Aorta (tissue), 5 donors: ENCODE measurements at regions not wholly inside any gene's neighbourhood (a gene's known extent, or its start where the extent isn't known, plus 50 kb on each side); places are given as distances from the start of the nearest gene placed in this dataset.

ENCODE experiments used
- ATAC-seq: fragments of 200-7000 bp; cut with Tn5 transposase; one replicate; pipeline ENCODE4 v1.9.1; 2022; ENCODE audit warnings: moderate library complexity; ENCODE audit not compliant: low FRiP score
- DNase-seq, 2 donors: peaks; one replicate each; pipeline ENCODE4 v3.0.0-alpha.2; 2020
- H3K27ac ChIP-seq, 2 donors: one replicate each; pipeline ENCODE4 v1.5.1; 2013; ENCODE audit warnings: low read length in 2 of 2, mild to moderate bottlenecking in 2 of 2, moderate library complexity in 2 of 2, control low read depth in 1 of 2, inconsistent platforms in 1 of 2, low read depth in 1 of 2
- H3K27me3 ChIP-seq, 2 donors: one replicate each; pipeline ENCODE4 v1.6.1; 2013; ENCODE audit warnings: control low read depth in 1 of 2, low read length in 1 of 2, mild to moderate bottlenecking in 1 of 2, moderate library complexity in 1 of 2; ENCODE audit not compliant: insufficient read depth in 2 of 2, control insufficient read depth in 1 of 2
- H3K36me3 ChIP-seq, 2 donors: one replicate each; pipeline ENCODE4 v1.6.1; 2013; ENCODE audit warnings: control low read depth in 1 of 2, low read length in 1 of 2, mild to moderate bottlenecking in 1 of 2; ENCODE audit not compliant: insufficient read depth in 2 of 2, control insufficient read depth in 1 of 2
- H3K4me1 ChIP-seq, 2 donors: one replicate each; pipeline ENCODE4 v1.6.1; 2013; ENCODE audit warnings: low read length in 2 of 2, control low read depth in 1 of 2, mild to moderate bottlenecking in 1 of 2, moderate library complexity in 1 of 2; ENCODE audit not compliant: insufficient read depth in 2 of 2, control insufficient read depth in 1 of 2
- H3K4me3 ChIP-seq, 2 donors: one replicate each; pipeline ENCODE4 v1.5.1; 2013; ENCODE audit warnings: low read length in 2 of 2, control low read depth in 1 of 2, mild to moderate bottlenecking in 1 of 2
- H3K9me3 ChIP-seq: one replicate; pipeline ENCODE4 v1.6.1; 2013; ENCODE audit warnings: mild to moderate bottlenecking, low read length; ENCODE audit not compliant: control insufficient read depth
- WGBS, 2 donors: extraction: QIAGEN DNeasy Blood & Tissue Kit; methylation state at CpG; one replicate each; pipeline ENCODE4 v1.1.7; 2013; 5-methylcytosine and 5-hydroxymethylcytosine counted together
- intact Hi-C, 2 donors: fragments of 100-400 bp; cut with DNase I; formaldehyde crosslinking; loops; one replicate each; pipeline versions ENCODE4 v1.14.2 to v1.15.0; 2022
- donor health status: healthy with polysubstance abuse.
- donor health status: Bipolar disorder and iron deficiency.
- donor health status: DM: no; HTN: no; CAD: no.
- donor health status: DM: no; HTN: no; CAD: no.
- donor health status: DM: yes; HTN: yes; CAD: no.

DNA sequence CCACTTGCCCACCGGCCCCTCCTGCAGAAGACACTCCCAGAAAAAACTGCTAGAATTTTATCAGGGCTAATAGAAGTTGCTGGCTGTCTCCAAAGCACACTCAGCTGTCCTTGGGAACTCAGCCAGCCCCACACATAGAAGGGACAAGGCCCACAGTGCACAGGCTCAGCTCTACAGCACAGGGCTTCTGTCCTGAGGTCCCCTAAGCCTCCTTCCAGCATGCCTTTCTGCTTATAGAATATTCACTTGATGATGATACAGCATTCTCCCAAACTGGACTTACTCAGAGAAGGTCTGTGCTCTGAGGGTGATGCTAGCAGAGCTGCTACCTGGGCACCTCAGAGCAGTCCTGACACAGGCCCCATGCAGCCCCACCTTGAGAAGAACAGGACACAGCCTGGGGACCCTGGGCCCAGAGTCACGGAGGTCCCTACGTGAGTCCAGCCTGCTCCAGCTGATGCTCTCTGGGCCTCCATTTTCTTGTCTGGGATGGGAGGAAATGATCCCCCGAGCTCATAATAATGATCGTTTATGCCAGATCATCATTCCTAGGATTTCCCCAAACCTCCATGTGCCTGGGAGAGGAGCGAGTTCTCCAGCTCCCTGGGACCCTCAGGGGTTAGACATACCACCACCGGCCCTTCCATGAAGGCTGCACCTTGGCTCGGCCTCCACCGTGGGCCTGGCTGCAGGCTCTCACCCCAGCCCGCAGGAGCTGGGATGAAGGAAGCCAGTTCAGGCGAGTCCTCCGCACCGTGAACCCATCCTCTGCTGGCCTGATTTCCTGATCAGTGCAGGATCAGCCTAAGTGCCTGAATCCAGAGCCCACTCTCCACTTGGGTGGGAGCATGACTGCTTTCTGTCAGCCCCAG, 145.6 kb downstream of the ZNF248 start:
- ATAC-seq (peak; percentile 30), DNase-seq (no peak)
- no peaks in the 10 kb centered on the region for H3K27me3 ChIP-seq
- H3K36me3 ChIP-seq = no peaks in the 10 kb centered on the region
- no peaks in the 10 kb centered on the region for H3K4me1 ChIP-seq
- intact Hi-C loops = no loop called here
- no peak overlapping the region for H3K27ac ChIP-seq
- 80 to 85% methylated on average over 13 of the region's 13 CpGs for WGBS, 2 donors
- H3K4me3 ChIP-seq = no peak overlapping the region
- H3K9me3 ChIP-seq = no peaks in the 10 kb centered on the region

DNA sequence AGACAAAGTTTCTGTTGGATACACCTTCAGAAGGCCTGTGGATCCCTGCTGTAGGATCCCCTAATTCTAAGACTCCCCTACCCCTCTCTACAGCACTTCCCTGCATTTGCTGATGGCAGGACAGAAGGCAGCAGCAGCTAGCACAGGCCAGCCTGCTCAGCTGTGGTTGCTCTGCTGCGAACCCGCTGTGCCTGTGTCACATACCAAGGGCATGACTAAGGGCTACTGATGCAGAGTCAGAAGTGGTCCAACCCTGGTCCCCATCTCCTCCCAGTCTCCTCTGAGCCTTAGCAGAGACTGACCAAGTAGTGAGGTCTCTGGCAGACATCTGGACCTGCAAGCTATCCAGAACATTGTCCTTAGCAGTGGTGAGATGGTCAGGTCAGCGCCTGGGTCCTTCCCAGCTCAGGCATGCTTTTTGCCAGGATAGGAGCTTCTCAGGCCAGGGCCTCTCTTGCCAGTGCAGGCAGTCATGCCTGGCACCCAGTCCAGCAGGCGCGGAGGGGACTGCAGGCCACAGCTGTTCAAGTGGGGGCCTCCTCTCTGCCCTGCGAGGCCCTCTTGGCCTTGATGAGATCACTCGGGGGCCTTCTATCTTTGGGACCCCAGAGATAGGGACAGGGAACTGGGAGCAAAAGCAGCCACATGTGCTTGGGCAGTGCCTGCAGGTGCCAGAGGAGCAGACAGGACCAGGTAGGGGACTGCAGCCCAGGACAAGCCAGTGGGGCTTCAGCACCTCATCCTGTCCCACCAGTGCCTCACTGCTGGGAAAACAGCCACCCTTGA, 146.4 kb downstream of the ZNF248 start:
- Histone ChIP-seq H3K4me1 (no peaks in the 10 kb centered on the region), H3K9me3 (no peaks in the 10 kb centered on the region), H3K4me3 (no peak overlapping the region), H3K36me3 (no peaks in the 10 kb centered on the region), H3K27ac (no peak overlapping the region), H3K27me3 (no peaks in the 10 kb centered on the region)
- 78 to 82% methylated on average over 7 of the region's 7 CpGs for WGBS, 2 donors
- DNase-seq (no peak), ATAC-seq (peak; percentile 30)
- intact Hi-C loops = no loop called here

DNA sequence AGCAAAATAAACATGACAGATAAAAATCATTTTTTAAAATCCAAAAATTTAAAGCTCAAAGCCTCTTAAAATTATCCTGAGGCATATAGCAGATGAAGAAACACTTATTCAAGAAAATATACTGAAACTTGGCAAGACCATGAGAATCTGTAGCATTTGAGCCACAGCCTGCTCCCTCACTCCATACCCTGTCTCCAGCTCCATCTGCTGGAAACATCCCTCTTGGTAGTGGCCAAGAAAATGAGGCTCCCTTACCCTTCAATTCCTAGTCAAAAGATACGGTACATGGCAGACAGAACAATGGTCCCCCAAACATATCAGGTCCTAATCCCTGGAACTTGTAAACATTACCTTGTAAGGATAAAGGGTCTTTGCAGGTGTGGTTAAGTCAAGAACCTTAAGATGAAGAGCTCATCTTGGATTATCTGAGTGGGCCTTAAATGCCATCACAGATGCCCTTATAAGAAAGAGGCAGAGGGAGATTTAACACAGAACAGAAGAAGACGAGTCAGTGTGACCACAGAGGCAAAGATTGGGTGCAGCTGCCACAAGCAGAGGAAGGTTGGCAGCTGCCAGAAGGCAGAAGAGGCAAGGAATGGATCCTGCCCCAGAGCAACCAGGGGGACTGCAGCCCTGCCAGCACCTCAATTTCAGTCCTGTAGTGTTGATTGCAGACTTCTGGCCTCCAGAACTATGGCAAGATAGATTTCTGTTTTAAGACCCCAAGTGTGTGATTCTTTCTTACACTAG, 149.4 kb downstream of the ZNF248 start:
- H3K4me3 ChIP-seq = no peak overlapping the region
- H3K4me1 ChIP-seq = no peaks in the 10 kb centered on the region
- no peaks in the 10 kb centered on the region for H3K36me3 ChIP-seq
- 57 to 60% methylated on average over 2 of the region's 2 CpGs for WGBS, 2 donors
- no peak overlapping the region for H3K27ac ChIP-seq
- H3K9me3 ChIP-seq = no peaks in the 10 kb centered on the region
- ATAC-seq = no peak
- intact Hi-C loops = no loop called here
- H3K27me3 ChIP-seq = no peaks in the 10 kb centered on the region
- DNase-seq = no peak

DNA sequence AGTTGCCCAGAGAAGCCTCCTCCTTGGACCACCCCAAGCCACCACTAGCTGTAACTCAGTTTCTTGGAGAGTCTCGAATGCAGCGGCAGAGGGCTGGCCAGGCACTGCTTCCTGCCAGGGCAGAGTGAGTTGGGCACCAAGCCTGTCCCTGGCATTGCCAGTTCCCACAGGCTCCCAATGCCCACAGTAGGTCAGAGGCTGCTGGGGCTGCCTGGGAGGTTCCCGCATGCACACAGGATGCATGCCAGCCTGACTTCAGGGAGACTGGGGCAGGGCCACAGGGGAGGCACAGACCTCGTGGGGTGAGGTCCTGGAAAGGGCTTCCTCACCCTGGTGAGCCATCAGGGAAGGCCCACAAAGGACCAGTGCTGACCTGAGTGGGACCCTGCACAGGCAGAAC, 152.8 kb downstream of the ZNF248 start:
- H3K27ac ChIP-seq = no peak overlapping the region
- no peak overlapping the region for H3K4me3 ChIP-seq
- no peaks in the 10 kb centered on the region for H3K36me3 ChIP-seq
- peak in 1 of 2 donors; percentile 56 for DNase-seq
- peak; percentile 53 for ATAC-seq
- no peaks in the 10 kb centered on the region for H3K9me3 ChIP-seq
- H3K27me3 ChIP-seq = no peaks in the 10 kb centered on the region
- intact Hi-C loops = no loop called here
- no peaks in the 10 kb centered on the region for H3K4me1 ChIP-seq
- WGBS, 2 donors = 51 to 78% methylated on average over 4 of the region's 4 CpGs

DNA sequence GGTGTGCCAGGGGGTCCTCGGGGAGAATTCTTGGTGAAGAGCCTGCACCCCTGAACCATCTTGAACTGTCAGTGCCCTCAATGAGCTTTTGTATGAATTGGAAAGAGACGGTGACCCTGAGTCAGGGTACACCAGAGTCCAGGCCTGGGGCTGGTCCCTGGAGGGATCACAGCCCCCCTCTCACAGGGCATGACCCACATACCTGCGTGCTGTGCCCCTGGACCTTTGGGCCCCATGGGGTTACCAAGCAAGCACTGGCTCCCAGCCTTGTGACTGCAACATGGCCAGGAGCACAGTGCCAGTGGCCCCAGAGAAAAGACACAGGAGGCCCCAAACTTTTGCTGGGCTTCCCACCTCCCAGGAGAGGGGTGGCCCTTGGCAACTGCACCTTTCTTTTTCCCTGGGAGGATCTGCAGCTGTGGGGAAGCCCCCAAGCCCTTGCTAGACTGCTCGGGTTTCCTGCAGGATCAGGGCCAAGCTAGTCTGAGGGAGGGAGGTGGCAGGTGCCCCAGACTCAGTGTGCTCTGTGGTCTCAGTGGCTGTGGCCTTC, 153.5 kb downstream of the ZNF248 start:
- Histone ChIP-seq H3K27ac (no peak overlapping the region), H3K4me3 (no peak overlapping the region), H3K9me3 (no peaks in the 10 kb centered on the region), H3K36me3 (no peaks in the 10 kb centered on the region), H3K4me1 (no peaks in the 10 kb centered on the region), H3K27me3 (no peaks in the 10 kb centered on the region)
- no peak for DNase-seq
- ATAC-seq = peak; percentile 37
- WGBS, 2 donors = 66 to 74% methylated on average over 4 of the region's 4 CpGs
- intact Hi-C loops = no loop called here

DNA sequence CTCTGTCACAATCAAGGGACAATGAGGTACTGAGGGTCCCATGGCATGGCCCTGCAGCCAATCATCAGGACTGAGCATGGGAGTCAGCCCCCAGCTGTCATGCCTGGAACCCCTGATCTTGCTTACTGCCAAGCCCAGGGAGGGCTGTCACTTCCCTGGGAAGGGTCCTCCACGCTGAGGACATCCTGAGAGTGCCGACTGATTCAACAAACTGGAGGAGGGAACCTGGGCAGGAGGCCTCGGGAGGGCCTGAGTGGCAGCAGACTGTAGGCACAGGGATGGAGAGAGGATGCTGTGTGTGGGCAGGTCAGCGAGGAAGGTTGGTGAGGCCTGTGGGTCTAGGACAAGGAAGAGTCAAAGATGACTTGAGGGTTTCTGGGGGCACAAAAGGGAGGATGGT, 154.3 kb downstream of the ZNF248 start:
- Histone ChIP-seq H3K27me3 (no peaks in the 10 kb centered on the region), H3K36me3 (no peaks in the 10 kb centered on the region), H3K27ac (no peak overlapping the region), H3K9me3 (no peaks in the 10 kb centered on the region), H3K4me3 (no peak overlapping the region), H3K4me1 (no peaks in the 10 kb centered on the region)
- intact Hi-C loops = no loop called here
- 61 to 71% methylated on average over 4 of the region's 4 CpGs for WGBS, 2 donors
- ATAC-seq (no peak), DNase-seq (no peak)

DNA sequence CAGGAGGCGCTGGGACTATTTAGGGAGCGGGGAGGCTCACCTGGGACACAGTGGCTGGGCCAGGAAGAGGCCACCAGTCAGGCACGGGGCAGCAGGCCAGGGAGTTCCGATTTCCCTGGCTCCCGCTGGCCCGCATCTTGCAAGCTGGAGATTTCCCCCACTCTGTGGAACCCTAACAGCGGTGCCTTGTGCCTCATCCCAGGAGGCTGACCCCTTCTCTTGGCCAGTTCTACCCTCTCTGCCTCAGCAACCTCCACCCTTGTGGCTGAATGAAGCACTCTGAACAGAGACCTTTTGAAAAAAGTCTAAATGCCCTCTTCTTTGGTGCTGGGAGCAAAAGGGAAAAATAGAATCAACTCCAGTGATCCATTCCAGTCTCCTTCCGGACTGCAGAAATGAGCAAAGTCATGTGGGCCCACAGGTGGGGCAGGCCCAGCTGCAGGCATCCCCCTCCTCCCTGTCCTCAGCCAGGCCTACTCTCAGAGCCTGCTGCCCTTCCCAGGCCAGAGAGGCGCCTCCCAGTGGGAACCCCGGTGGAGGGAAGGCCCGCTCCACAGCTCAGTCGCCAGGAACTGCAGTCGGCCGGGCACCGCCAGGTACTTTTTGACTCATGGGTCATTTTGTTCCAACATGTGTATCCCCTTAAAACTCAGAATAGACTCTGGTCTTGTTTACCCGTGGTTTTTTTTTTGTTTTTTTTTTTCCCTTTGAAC, 155.5 kb downstream of the ZNF248 start:
- H3K9me3 ChIP-seq = no peaks in the 10 kb centered on the region
- intact Hi-C loops = no loop called here
- H3K4me3 ChIP-seq = no peak overlapping the region
- H3K36me3 ChIP-seq = no peaks in the 10 kb centered on the region
- WGBS, 2 donors = 82 to 83% methylated on average over 16 of the region's 16 CpGs
- ATAC-seq = no peak
- H3K27ac ChIP-seq = no peak overlapping the region
- no peak for DNase-seq
- H3K4me1 ChIP-seq = no peaks in the 10 kb centered on the region
- no peaks in the 10 kb centered on the region for H3K27me3 ChIP-seq
